ENCODE measurements at regions not wholly inside any gene's neighbourhood (a gene's known extent, or its start where the extent isn't known, plus 50 kb on each side); places are given as distances from the start of the nearest gene placed in this dataset.

DNA sequence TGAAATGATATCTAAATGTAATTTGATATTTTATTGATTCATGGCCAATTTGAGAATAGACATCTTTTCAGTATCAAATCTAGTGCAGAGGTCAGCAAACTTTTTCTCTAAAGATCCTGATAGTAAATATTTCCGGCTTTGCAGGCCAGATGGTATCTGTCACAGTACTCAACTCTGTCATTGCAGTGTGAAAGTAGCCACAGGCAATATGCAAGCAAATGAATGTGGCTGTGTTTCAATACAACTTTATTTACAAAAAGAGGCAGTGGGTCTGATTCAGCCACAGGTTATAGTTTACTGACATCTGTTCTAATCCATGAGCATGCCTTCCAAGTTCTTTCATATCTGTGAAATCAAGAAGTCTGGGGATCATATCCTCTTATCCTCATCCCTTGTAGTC lies 221.2 kb downstream of the PRDM2 start:
- DNase-seq, result no peak
- Histone ChIP-seq H3K4me1 (ENCODE audit: insufficient read depth, low read length) (no peaks in the 10 kb centered on the region), H3K36me3 (ENCODE audit: insufficient read depth, low read length) (no peaks in the 10 kb centered on the region), H3K9me3 (ENCODE audit: control insufficient read depth in 1 of 2, low read length in 2 of 2) (no peaks in the 10 kb centered on the region), H3K27me3 (ENCODE audit: insufficient read depth, low read length) (no peaks in the 10 kb centered on the region), H3K27ac (ENCODE audit: low read depth, low read length) (no peak overlapping the region), H3K4me3 (ENCODE audit: low read length in 2 of 2) (no peak overlapping the region)
- Mint-ChIP-seq H3K36me3 (peaks cover 0 to 3% of the 10 kb centered on the region in 2 donors), H3K9me3 (peaks cover 0 to 8% (median 0%) of the 10 kb centered on the region in 8 donors), H3K4me3 (no peak overlapping the region), H3K4me1 (no peaks in the 10 kb centered on the region), H3K27me3 (peaks cover 20 to 30% of the 10 kb centered on the region in 2 donors), H3K27ac (no peak overlapping the region)
- ChIA-PET POLR2A (ENCODE audit: partially characterized antibody) (no interaction called here), CTCF (ENCODE audit: partially characterized antibody) (no interaction called here)
- intact Hi-C loops (cut with micrococcal nuclease), result no loop called here

GRCh38 chr1:13922466-13923110 lies 222.6 kb downstream of the PRDM2 start:
- intact Hi-C loops (cut with micrococcal nuclease), result no loop called here
- no peak for DNase-seq
- no peak overlapping the region for H3K4me3 ChIP-seq (ENCODE audit: low read length in 2 of 2)
- H3K36me3 ChIP-seq (ENCODE audit: insufficient read depth, low read length), result no peaks in the 10 kb centered on the region
- ChIA-PET POLR2A (ENCODE audit: partially characterized antibody) (no interaction called here), CTCF (ENCODE audit: partially characterized antibody) (no interaction called here)
- Mint-ChIP-seq H3K4me3 (no peak overlapping the region), H3K4me1 (no peaks in the 10 kb centered on the region), H3K27ac (no peak overlapping the region), H3K9me3 (peaks cover 0 to 8% (median 0%) of the 10 kb centered on the region in 8 donors), H3K27me3 (peaks cover 19 to 25% of the 10 kb centered on the region in 2 donors), H3K36me3 (peaks cover 0 to 3% of the 10 kb centered on the region in 2 donors)
- H3K27ac ChIP-seq (ENCODE audit: low read depth, low read length), result no peak overlapping the region
- no peaks in the 10 kb centered on the region for H3K4me1 ChIP-seq (ENCODE audit: insufficient read depth, low read length)
- no peaks in the 10 kb centered on the region for H3K27me3 ChIP-seq (ENCODE audit: insufficient read depth, low read length)
- H3K9me3 ChIP-seq (ENCODE audit: control insufficient read depth in 1 of 2, low read length in 2 of 2), result no peaks in the 10 kb centered on the region

- intact Hi-C loops (cut with micrococcal nuclease), result no loop called here
- Mint-ChIP-seq H3K36me3 (no peaks in the 10 kb centered on the region), H3K4me1 (no peaks in the 10 kb centered on the region), H3K27me3 (peaks cover 25 to 30% of the 10 kb centered on the region in 2 donors), H3K9me3 (peaks cover 0 to 2% (median 0%) of the 10 kb centered on the region in 8 donors), H3K4me3 (no peak overlapping the region), H3K27ac (no peak overlapping the region)
- no peaks in the 10 kb centered on the region for H3K9me3 ChIP-seq (ENCODE audit: control insufficient read depth in 1 of 2, low read length in 2 of 2)
- no peak overlapping the region for H3K27ac ChIP-seq (ENCODE audit: low read depth, low read length)
- no peak overlapping the region for H3K4me3 ChIP-seq (ENCODE audit: low read length in 2 of 2)
- DNase-seq, result no peak
- H3K36me3 ChIP-seq (ENCODE audit: insufficient read depth, low read length), result no peaks in the 10 kb centered on the region
- H3K27me3 ChIP-seq (ENCODE audit: insufficient read depth, low read length), result no peaks in the 10 kb centered on the region
- ChIA-PET CTCF (ENCODE audit: partially characterized antibody) (no interaction called here), POLR2A (ENCODE audit: partially characterized antibody) (no interaction called here)
- no peaks in the 10 kb centered on the region for H3K4me1 ChIP-seq (ENCODE audit: insufficient read depth, low read length)
Measured at GRCh38 chr1:13926556-13926955, 226.6 kb downstream of the PRDM2 start.

DNA sequence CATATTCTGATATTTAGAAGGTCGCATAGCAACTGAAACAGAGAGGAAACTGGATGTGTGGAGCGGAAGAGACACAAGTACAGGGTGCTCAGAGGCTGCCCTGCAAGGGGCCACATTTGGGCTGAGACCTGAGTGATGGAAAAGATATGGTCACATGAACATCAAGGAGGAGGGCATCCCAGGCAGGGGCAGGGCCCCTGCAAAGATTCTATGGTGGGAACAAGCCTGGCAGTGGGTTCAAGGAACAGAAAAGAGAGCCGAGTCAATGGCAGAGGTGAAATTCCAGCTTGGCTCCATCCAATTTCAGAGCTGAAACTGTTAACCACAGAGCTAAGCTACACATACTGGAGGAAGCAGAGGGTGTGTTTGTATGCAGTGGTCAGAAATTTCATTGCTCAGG lies 227.7 kb downstream of the PRDM2 start:
- no peak overlapping the region for H3K27ac ChIP-seq (ENCODE audit: low read depth, low read length)
- Mint-ChIP-seq H3K27ac (no peak overlapping the region), H3K4me1 (no peaks in the 10 kb centered on the region), H3K9me3 (peaks cover 0 to 2% (median 0%) of the 10 kb centered on the region in 8 donors), H3K36me3 (no peaks in the 10 kb centered on the region), H3K27me3 (peaks cover 23 to 30% of the 10 kb centered on the region in 2 donors), H3K4me3 (no peak overlapping the region)
- intact Hi-C loops (cut with micrococcal nuclease), result no loop called here
- ChIA-PET POLR2A (ENCODE audit: partially characterized antibody) (no interaction called here), CTCF (ENCODE audit: partially characterized antibody) (no interaction called here)
- H3K27me3 ChIP-seq (ENCODE audit: insufficient read depth, low read length), result no peaks in the 10 kb centered on the region
- no peaks in the 10 kb centered on the region for H3K9me3 ChIP-seq (ENCODE audit: control insufficient read depth in 1 of 2, low read length in 2 of 2)
- DNase-seq, result no peak
- H3K36me3 ChIP-seq (ENCODE audit: insufficient read depth, low read length), result no peaks in the 10 kb centered on the region
- H3K4me3 ChIP-seq (ENCODE audit: low read length in 2 of 2), result no peak overlapping the region
- H3K4me1 ChIP-seq (ENCODE audit: insufficient read depth, low read length), result no peaks in the 10 kb centered on the region

- H3K9me3 ChIP-seq (ENCODE audit: control insufficient read depth in 1 of 2, low read length in 2 of 2), result no peaks in the 10 kb centered on the region
- Mint-ChIP-seq H3K9me3 (peaks cover 0 to 2% (median 0%) of the 10 kb centered on the region in 8 donors), H3K36me3 (no peaks in the 10 kb centered on the region), H3K27ac (no peak overlapping the region), H3K4me1 (no peaks in the 10 kb centered on the region), H3K27me3 (peaks cover 22 to 25% of the 10 kb centered on the region in 2 donors), H3K4me3 (no peak overlapping the region)
- H3K36me3 ChIP-seq (ENCODE audit: insufficient read depth, low read length), result no peaks in the 10 kb centered on the region
- no peak overlapping the region for H3K4me3 ChIP-seq (ENCODE audit: low read length in 2 of 2)
- H3K4me1 ChIP-seq (ENCODE audit: insufficient read depth, low read length), result no peaks in the 10 kb centered on the region
- intact Hi-C loops (cut with micrococcal nuclease), result no loop called here
- ChIA-PET POLR2A (ENCODE audit: partially characterized antibody) (no interaction called here), CTCF (ENCODE audit: partially characterized antibody) (no interaction called here)
- no peak for DNase-seq
- no peaks in the 10 kb centered on the region for H3K27me3 ChIP-seq (ENCODE audit: insufficient read depth, low read length)
- no peak overlapping the region for H3K27ac ChIP-seq (ENCODE audit: low read depth, low read length)
Measured at GRCh38 chr1:13929313-13929712, 229.3 kb downstream of the PRDM2 start.

- ChIA-PET POLR2A (ENCODE audit: partially characterized antibody) (no interaction called here), CTCF (ENCODE audit: partially characterized antibody) (interaction anchor here (0.6 kb wide), 1 partner anchor 847 kb away, joined by 4 read pairs; no protein-coding TSS in a partner anchor)
- Mint-ChIP-seq H3K27ac (no peak overlapping the region), H3K4me1 (no peaks in the 10 kb centered on the region), H3K27me3 (peaks cover 21% of the 10 kb centered on the region in 2 donors), H3K36me3 (no peaks in the 10 kb centered on the region), H3K9me3 (peaks cover 0 to 2% (median 0%) of the 10 kb centered on the region in 8 donors), H3K4me3 (no peak overlapping the region)
- Histone ChIP-seq H3K27ac (ENCODE audit: low read depth, low read length) (no peak overlapping the region), H3K4me1 (ENCODE audit: insufficient read depth, low read length) (no peaks in the 10 kb centered on the region), H3K36me3 (ENCODE audit: insufficient read depth, low read length) (no peaks in the 10 kb centered on the region), H3K9me3 (ENCODE audit: control insufficient read depth in 1 of 2, low read length in 2 of 2) (no peaks in the 10 kb centered on the region), H3K4me3 (ENCODE audit: low read length in 2 of 2) (no peak overlapping the region), H3K27me3 (ENCODE audit: insufficient read depth, low read length) (no peaks in the 10 kb centered on the region)
- intact Hi-C loops (cut with micrococcal nuclease), result no loop called here
- DNase-seq, result peak in 1 of 5 donors; percentile 1
Measured at GRCh38 chr1:13930151-13930550, 230.2 kb downstream of the PRDM2 start.

DNA sequence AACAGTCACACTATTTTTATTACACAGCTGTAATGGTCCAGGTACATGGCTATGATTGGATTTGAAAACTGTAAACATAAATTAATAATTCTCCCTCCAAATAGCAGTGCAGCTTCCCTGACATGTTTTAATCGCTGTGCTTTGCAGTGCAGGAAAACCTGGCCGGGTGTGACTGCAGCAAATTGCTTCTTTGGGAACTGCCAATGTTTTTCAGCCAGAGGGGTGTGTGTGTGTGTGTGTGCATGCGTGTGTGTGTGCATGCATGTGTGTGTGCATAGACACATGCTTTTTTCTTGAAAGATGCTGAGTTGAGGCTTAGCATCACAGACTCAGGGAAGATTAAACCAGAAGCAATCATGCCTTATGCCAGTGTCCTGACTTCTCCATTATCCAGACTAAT lies 231.2 kb downstream of the PRDM2 start:
- Histone ChIP-seq H3K4me1 (ENCODE audit: insufficient read depth, low read length) (no peaks in the 10 kb centered on the region), H3K27me3 (ENCODE audit: insufficient read depth, low read length) (no peaks in the 10 kb centered on the region), H3K27ac (ENCODE audit: low read depth, low read length) (no peak overlapping the region), H3K4me3 (ENCODE audit: low read length in 2 of 2) (no peak overlapping the region), H3K36me3 (ENCODE audit: insufficient read depth, low read length) (no peaks in the 10 kb centered on the region), H3K9me3 (ENCODE audit: control insufficient read depth in 1 of 2, low read length in 2 of 2) (no peaks in the 10 kb centered on the region)
- intact Hi-C loops (cut with micrococcal nuclease), result no loop called here
- no peak overlapping the region for H3K27ac Mint-ChIP-seq
- ChIA-PET POLR2A (ENCODE audit: partially characterized antibody) (no interaction called here), CTCF (ENCODE audit: partially characterized antibody) (no interaction called here)
- DNase-seq, result no peak
- no peaks in the 10 kb centered on the region for H3K4me1 Mint-ChIP-seq
- H3K36me3 Mint-ChIP-seq, result no peaks in the 10 kb centered on the region
- H3K4me3 Mint-ChIP-seq, result no peak overlapping the region
- H3K9me3 Mint-ChIP-seq, result peaks cover 0 to 4% (median 0%) of the 10 kb centered on the region in 8 donors
- peaks cover 13 to 14% of the 10 kb centered on the region in 2 donors for H3K27me3 Mint-ChIP-seq
